Loucy (cell line): ENCODE measurements at regions not wholly inside any gene's neighbourhood (a gene's known extent, or its start where the extent isn't known, plus 50 kb on each side); places are given as distances from the start of the nearest gene placed in this dataset.

Experiments
- H2AFZ ChIP-seq: fragments of 200-600 bp; sonication (generic); 2 replicates; pipeline ENCODE4 v1.6.0; 2016; ENCODE audit warnings: antibody characterized with exemption, mild to moderate bottlenecking, low read length, moderate library complexity
- H3F3A ChIP-seq: fragments of 200-600 bp; 2 replicates; pipeline ENCODE4 v1.6.0; 2016; ENCODE audit warnings: antibody characterized with exemption, low read depth, mild to moderate bottlenecking
- H3K27me3 ChIP-seq: fragments of 200-600 bp; sonication (generic); 2 replicates; pipeline ENCODE4 v1.6.1; 2014; ENCODE audit warnings: low read length, mild to moderate bottlenecking; ENCODE audit not compliant: insufficient read depth, poor library complexity, severe bottlenecking
- H3K36me3 ChIP-seq: fragments of 200-600 bp; sonication (generic); 2 replicates; pipeline ENCODE4 v1.6.1; 2016; ENCODE audit warnings: low read length; ENCODE audit not compliant: insufficient read depth
- H3K4me1 ChIP-seq: fragments of 200-600 bp; sonication (generic); 2 replicates; pipeline ENCODE4 v1.5.1; 2014; ENCODE audit warnings: low read length, mild to moderate bottlenecking; ENCODE audit not compliant: insufficient read depth, poor library complexity, severe bottlenecking
- H3K4me2 ChIP-seq: fragments of 200-600 bp; sonication (generic); 2 replicates; pipeline ENCODE4 v1.6.0; 2014; ENCODE audit warnings: antibody characterized with exemption, low read length, low read depth, mild to moderate bottlenecking; ENCODE audit not compliant: poor library complexity, severe bottlenecking
- H3K4me3 ChIP-seq: fragments of 200-600 bp; sonication (generic); 2 replicates; pipeline ENCODE4 v1.5.1; 2014; ENCODE audit warnings: low read length, mild to moderate bottlenecking, mixed read lengths; ENCODE audit not compliant: poor library complexity, severe bottlenecking
- H3K79me2 ChIP-seq: fragments of 200-600 bp; sonication (generic); 2 replicates; pipeline ENCODE4 v1.6.1; 2014; ENCODE audit warnings: low read length; ENCODE audit not compliant: insufficient read depth
- H3K9ac ChIP-seq: fragments of 200-600 bp; sonication (generic); 2 replicates; pipeline ENCODE4 v1.6.0; 2014; ENCODE audit warnings: mild to moderate bottlenecking, low read depth, low read length, moderate library complexity; ENCODE audit not compliant: poor library complexity, severe bottlenecking
- H3K9me2 ChIP-seq: fragments of 200-600 bp; sonication (generic); replicated peaks from 2 replicates; pipeline ENCODE4 v1.6.1; 2016; ENCODE audit warnings: low read depth, low read length, mixed read lengths
- H3K9me3 ChIP-seq: fragments of 200-600 bp; sonication (generic); 2 replicates; pipeline ENCODE4 v1.6.1; 2014; ENCODE audit warnings: mild to moderate bottlenecking, antibody characterized with exemption, low read length, low read depth; ENCODE audit not compliant: insufficient read depth
- H4K20me1 ChIP-seq: fragments of 200-600 bp; sonication (generic); 2 replicates; pipeline ENCODE4 v1.6.0; 2014; ENCODE audit warnings: antibody characterized with exemption, low read length, mild to moderate bottlenecking; ENCODE audit not compliant: insufficient read depth, poor library complexity, severe bottlenecking
- CTCF ChIP-seq: fragments of 200-600 bp; sonication (generic); conservative IDR thresholded peaks from 2 replicates; pipeline ENCODE4 v1.5.1; 2014; ENCODE audit warnings: mild to moderate bottlenecking, antibody characterized with exemption, low read length
- EZH2phosphoT487 ChIP-seq: fragments of 200-600 bp; IDR thresholded peaks from 2 replicates; pipeline ENCODE4 v1.6.1; 2018; ENCODE audit warnings: antibody characterized with exemption, mild to moderate bottlenecking, moderate library complexity, borderline replicate concordance

GRCh38 chr2:126777620-126777978 is 121.1 kb upstream of the TEX51 start:
- Histone ChIP-seq H3K4me2 (no peak overlapping the region), H3K79me2 (no peaks in the 10 kb centered on the region), H3K4me1 (peaks cover 6% of the 10 kb centered on the region), H3K36me3 (no peaks in the 10 kb centered on the region), H3K27me3 (no peaks in the 10 kb centered on the region), H3K9ac (no peak overlapping the region), H3F3A (no peaks in the 10 kb centered on the region), H4K20me1 (no peaks in the 10 kb centered on the region), H3K9me3 (no peaks in the 10 kb centered on the region), H2AFZ (peak overlapping the region; percentile 99; the same call in 1 of the 2 replicates), H3K9me2 (no peaks in the 10 kb centered on the region), H3K4me3 (peak overlapping the region; percentile 72)
- TF ChIP-seq CTCF (no peak), EZH2phosphoT487 (no peak)

GRCh38 chr2:126778561-126779501 is 119.9 kb upstream of the TEX51 start:
- Histone ChIP-seq H3F3A (no peaks in the 10 kb centered on the region), H2AFZ (no peak overlapping the region), H3K4me2 (no peak overlapping the region), H3K9me2 (no peaks in the 10 kb centered on the region), H3K9me3 (no peaks in the 10 kb centered on the region), H3K4me1 (peaks cover 6% of the 10 kb centered on the region), H3K36me3 (no peaks in the 10 kb centered on the region), H3K4me3 (no peak overlapping the region), H3K9ac (no peak overlapping the region), H3K27me3 (no peaks in the 10 kb centered on the region), H4K20me1 (no peaks in the 10 kb centered on the region), H3K79me2 (no peaks in the 10 kb centered on the region)
- TF ChIP-seq CTCF (no peak), EZH2phosphoT487 (no peak)

GRCh38 chr2:126781206-126781605 is 117.5 kb upstream of the TEX51 start:
- H3K9me2 ChIP-seq = no peaks in the 10 kb centered on the region
- H3K9ac ChIP-seq = no peak overlapping the region
- H3K4me3 ChIP-seq = no peak overlapping the region
- H3K79me2 ChIP-seq = no peaks in the 10 kb centered on the region
- H3K4me1 ChIP-seq = peaks cover 6% of the 10 kb centered on the region
- no peaks in the 10 kb centered on the region for H3F3A ChIP-seq
- H2AFZ ChIP-seq = no peak overlapping the region
- TF ChIP-seq CTCF (no peak), EZH2phosphoT487 (no peak)
- no peaks in the 10 kb centered on the region for H4K20me1 ChIP-seq
- H3K27me3 ChIP-seq = no peaks in the 10 kb centered on the region
- no peaks in the 10 kb centered on the region for H3K9me3 ChIP-seq
- no peaks in the 10 kb centered on the region for H3K36me3 ChIP-seq
- H3K4me2 ChIP-seq = no peak overlapping the region
